ENCODE measurements at regions not wholly inside any gene's neighbourhood (a gene's known extent, or its start where the extent isn't known, plus 50 kb on each side); places are given as distances from the start of the nearest gene placed in this dataset.

DNA sequence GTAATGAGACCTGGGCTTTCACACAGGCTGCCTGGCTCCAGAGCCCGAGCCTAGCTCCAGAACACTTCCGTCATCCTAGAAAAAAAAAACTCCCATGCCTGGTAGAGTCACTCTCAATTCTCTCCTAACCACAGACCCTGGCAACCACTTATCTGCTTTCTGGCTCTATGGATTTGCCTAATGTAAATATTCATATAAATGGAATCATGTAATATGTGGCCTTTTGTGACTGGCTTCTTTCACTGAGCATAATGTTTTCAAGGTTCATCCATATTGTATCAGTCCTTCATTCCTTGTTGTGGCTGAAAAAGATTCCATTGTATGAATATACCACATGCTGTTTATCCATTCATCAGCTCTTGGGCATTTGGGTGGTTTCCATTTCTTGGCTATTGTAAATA is 167.7 kb upstream of the MKLN1 start:
- no peak for DNase-seq

DNA sequence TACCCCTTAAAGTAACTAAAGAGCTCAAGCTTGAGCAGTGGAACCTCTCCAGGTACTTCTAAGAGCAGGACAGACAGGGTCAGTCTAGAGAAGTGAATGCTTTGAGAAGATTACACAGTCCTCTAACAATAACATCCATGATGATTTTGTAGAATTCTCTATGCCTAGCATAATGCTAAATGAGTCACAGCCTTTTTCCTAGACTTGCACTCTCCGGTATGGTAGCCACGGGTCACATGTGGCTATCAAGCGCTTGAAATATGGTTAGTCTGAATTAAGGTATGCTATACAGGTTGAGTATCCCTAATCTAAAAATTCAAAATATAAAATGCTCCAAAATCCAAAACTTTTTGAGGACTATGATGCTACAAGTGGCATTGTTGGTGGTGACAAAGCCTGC is 166.6 kb upstream of the MKLN1 start:
- DNase-seq, result no peak

- DNase-seq, result no peak
These were observed 163.4 kb upstream of the MKLN1 start for GRCh38 chr7:131164025-131164925.

DNA sequence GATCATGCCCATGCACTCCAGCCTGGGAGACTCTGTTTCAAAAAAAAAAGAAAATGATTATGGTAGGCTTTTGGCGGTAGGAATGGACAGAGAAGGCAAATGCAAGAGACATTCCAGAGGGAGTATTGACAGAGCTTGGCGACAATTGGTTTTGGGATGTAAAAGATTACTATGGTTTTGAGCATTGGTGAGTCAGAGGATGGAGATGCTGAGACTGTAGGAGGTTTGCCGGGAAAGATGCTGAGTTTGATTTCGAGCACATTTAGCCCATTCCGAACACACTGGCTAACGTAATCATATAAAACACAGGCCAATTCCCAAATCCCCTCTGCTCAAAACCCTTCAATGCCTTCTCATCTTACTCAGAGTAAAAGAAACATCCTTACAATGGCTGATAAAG is 161.6 kb upstream of the MKLN1 start:
- no peak for DNase-seq

- no peak for DNase-seq
These were observed 157.0 kb upstream of the MKLN1 start for GRCh38 chr7:131170440-131171271.

DNA sequence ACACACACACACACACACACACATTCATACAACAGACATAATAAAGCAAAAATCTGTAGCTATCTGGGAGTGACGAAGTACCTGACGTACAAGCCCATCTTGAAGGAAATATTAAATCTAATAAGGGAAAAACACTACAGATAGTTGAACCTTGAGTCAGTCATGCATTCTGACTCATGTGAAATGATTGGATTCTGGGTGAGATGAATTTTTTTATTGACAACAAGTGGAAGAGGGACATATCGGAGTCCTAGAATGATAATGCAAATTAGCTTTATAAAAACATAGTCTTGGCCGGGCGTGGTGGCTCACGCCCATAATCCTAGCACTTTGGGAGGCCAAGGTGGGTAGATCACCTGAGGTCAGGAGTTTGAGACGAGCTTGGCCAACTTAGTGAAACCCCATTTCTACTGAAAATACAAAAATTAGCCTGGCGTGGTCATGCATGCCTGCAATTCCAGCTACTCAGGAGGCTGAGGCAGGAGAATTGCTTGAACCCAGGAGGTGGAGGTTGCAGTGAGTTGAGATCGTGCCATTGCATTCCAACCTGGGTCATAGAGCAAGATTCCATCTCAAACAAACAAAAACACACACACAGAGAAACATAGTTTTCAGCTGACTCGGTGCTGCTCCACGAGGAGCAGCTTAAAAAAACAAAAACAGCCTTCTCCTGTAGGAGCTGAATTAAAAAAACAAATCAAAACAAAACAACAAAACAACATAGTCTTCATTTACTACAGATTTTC is 154.4 kb upstream of the MKLN1 start:
- no peak for DNase-seq

DNA sequence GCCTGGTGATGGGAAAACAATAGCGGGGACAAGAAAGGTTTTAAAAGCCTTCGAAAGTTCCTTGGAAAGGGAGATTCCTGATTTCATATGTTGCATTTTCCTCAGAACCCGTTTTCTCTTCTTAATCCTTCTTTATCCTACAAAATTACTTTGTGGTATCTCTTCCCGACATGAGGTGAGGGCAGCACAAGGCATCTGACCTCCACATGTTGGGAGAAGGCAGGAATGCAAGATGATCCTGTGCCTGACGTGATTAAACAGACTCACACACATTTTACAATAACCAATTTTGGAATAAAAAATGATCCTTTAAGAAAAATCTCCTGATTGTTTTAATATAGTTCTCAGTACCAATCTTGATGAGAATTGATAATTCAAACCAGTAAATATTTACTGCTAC is 153.3 kb upstream of the MKLN1 start:
- DNase-seq, result no peak

DNA sequence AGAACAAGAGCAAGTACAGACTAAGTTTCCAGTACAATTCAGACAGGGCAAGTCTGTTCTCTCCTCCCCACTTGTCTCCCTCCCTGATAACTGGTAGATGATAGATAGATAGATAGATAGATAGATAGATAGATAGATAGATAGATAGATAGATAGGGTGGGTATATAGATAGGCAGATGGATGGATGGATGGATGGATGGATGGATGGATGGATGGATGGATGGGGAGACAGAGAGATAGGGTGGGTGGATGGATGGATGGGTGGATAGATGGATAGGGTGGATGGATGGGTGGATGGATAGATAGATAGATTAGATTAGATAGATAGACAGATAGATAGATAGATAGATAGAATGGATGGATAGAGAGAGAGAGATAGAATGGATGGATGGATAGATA is 152.8 kb upstream of the MKLN1 start:
- no peak for DNase-seq

DNA sequence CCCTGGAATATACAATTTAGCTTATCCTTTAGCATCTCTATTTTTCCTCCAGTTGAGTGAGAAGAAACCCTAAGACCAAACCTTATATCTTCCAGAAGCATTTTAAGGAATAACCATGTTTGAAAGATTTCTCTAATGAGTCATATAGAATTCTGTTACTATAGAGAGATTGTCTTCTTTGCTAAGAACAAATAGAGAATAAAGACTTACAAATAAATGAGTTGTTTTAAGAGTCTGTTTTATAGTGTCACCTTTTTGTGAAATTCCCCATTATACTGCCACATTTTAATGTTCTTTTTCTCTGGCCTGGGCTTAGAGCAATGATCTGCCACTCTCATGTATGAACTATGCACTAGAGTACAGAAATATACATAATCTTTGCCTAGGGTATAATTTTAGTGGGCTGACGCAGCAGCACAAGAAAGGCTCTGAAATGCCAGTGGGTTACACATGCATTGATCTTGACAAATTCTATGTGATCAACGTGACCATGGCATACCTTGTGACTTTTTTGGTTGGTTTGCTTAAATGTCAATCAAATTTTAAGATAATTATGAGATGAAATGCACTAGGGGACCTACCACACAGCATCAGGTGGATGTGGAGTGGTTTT is 145.1 kb upstream of the MKLN1 start:
- DNase-seq, result no peak

DNA sequence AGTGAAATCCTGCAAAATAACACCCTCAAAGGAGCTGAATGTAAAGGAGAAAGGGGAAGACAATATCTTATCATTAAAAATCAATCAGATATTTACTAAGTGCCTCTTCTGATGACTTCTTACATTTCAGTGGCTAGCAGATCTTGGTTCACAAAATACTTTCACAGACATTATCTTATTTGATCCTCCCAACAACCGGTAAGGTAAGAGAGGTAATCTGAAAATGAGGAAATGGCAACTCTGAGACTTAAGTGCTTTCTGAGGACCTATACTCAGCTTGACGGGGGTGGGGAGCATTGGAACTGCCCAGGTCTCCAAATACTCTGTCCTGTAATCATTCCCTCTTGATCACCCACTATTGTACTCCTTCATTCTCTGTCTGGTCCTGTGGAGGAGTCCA is 144.6 kb upstream of the MKLN1 start:
- DNase-seq, result no peak

- no peak for DNase-seq
These were observed 144.0 kb upstream of the MKLN1 start for GRCh38 chr7:131183611-131184119.

- no peak for DNase-seq
These were observed 140.9 kb upstream of the MKLN1 start for GRCh38 chr7:131186816-131187215.

DNA sequence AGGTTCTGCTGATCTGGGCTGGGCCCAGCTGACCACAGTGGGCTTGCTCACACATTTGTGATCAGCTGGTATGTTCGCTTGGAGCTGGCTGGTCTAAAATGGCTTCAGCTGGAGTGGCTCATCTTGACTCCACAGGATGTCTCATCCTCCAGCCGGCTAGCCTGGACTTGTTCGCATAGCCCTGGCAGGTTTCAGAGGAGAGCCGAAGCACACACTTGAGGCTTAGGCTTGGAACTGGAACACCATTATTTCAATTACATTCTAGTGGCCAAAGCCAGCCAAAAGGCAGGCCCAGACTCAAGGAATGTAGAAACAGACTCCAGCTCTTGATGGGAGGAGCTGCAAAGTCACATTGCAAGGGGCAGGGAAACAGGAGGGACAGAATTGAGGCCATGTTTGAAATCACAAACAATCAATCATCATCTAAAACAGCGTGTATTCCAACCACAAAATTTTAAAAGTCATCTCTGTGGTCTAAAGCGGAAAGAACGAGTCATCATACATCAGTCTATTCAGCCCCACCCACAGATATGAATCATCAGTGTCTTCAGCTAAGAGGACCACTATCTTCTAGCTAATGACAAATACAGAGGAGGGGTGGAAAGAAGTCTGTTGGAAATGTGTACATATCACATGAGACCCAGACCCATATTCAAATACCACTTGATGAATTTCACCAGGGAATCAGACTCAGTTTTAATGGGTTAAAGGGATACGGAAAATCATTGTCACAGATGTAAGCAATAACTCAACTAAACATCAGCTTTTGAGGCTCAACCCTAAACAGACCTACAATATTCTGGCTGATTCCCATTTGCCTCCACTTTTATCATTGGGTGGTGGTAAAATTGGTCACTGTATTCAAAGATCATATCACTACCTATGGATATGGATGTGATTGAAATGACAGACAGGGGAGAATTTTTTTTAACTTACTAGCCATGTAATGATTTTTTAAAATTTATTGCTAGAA is 139.0 kb upstream of the MKLN1 start:
- DNase-seq, result no peak

GRCh38 chr7:131189488-131189887 is 138.2 kb upstream of the MKLN1 start:
- DNase-seq, result no peak

- no peak for DNase-seq
These were observed 137.5 kb upstream of the MKLN1 start for GRCh38 chr7:131190146-131190545.

GRCh38 chr7:131190581-131190980 is 137.1 kb upstream of the MKLN1 start:
- DNase-seq, result no peak

- peak; percentile 28 for DNase-seq
These were observed 133.4 kb upstream of the MKLN1 start for GRCh38 chr7:131194070-131194865.

GRCh38 chr7:131196803-131197202 is 130.9 kb upstream of the MKLN1 start:
- no peak for DNase-seq

DNA sequence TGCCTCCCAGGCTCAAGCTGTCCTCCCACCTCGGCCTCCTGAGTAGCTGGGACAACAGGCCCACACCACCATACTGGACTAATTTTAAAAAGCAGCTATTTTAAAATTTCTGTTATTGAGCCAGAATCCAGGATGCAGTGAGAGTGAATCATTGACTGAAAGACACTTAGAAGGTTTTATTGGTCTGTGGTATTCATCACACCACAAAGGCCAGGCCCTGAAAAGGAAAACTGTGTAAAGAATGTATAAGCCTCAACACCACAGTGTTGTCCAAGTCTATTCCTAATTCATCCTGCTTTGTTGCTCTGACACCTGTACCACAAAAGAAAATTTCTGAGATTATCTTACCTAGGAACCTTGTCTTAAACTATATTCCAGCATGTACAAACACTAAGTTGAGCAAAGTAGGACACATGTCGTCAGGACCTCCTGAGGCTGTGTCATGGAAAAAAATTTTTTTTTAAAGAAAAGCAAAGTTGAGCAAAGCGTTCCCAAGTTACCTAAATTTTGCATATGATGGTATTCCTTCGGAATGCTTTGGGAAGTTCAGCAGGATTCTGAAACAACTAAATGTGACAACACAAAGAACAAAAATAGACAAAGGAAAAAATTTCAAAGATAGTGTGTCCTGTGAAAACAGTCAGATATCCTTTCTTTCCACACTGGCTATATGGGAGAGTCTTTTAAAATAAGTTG is 129.6 kb upstream of the MKLN1 start:
- DNase-seq, result no peak

GRCh38 chr7:131202451-131202850 is 125.2 kb upstream of the MKLN1 start:
- DNase-seq, result no peak
